ENCODE measurements at regions not wholly inside any gene's neighbourhood (a gene's known extent, or its start where the extent isn't known, plus 50 kb on each side); places are given as distances from the start of the nearest gene placed in this dataset.

- Histone ChIP-seq H2AFZ (ENCODE audit: low read length) (no peak overlapping the region), H3K27me3 (ENCODE audit: low read length) (no peaks in the 10 kb centered on the region), H3K4me2 (ENCODE audit: low read length) (no peak overlapping the region), H3K9ac (ENCODE audit: low read length) (no peak overlapping the region), H4K20me1 (ENCODE audit: low read length) (no peaks in the 10 kb centered on the region), H3F3A (ENCODE audit: low read length, unreplicated experiment) (no peaks in the 10 kb centered on the region), H3K36me3 (ENCODE audit: low read depth, low read length) (no peaks in the 10 kb centered on the region), H3K9me3 (ENCODE audit: low read length) (no peaks in the 10 kb centered on the region), H3K9me2 (replicated peaks; ENCODE audit: low read length) (no peaks in the 10 kb centered on the region), H3K4me3 (ENCODE audit: low read length) (no peak overlapping the region), H3K79me2 (ENCODE audit: low read length) (no peaks in the 10 kb centered on the region), H3K4me1 (ENCODE audit: insufficient read depth, low read length) (no peaks in the 10 kb centered on the region), H3K27ac (ENCODE audit: low read length) (no peak overlapping the region)
- DNase-seq, result no peak
- intact Hi-C loops (cut with micrococcal nuclease), result no loop called here
- no TSS peak for BruUV-seq (replicated peaks)
- TF ChIP-seq EZH2 (IDR thresholded peaks at IDR 0.05; ENCODE audit: low read length, unreplicated experiment) (no peak), CTCF (conservative IDR thresholded peaks at IDR 0.05; ENCODE audit: low read depth, low read length) (no peak), EZH2phosphoT487 (IDR thresholded peaks at IDR 0.05; ENCODE audit: borderline replicate concordance, low read length) (no peak)
- no peak for ATAC-seq
- ChIA-PET POLR2A (ENCODE audit: unreplicated experiment) (no interaction called here), CTCF (no interaction called here)
These were observed 262.6 kb downstream of the HGF start for GRCh38 chr7:81507221-81507620.

- Histone ChIP-seq H4K20me1 (ENCODE audit: low read length) (no peaks in the 10 kb centered on the region), H3K9ac (ENCODE audit: low read length) (no peak overlapping the region), H2AFZ (ENCODE audit: low read length) (no peak overlapping the region), H3K4me1 (ENCODE audit: insufficient read depth, low read length) (no peaks in the 10 kb centered on the region), H3K4me2 (ENCODE audit: low read length) (no peak overlapping the region), H3F3A (ENCODE audit: low read length, unreplicated experiment) (no peaks in the 10 kb centered on the region), H3K36me3 (ENCODE audit: low read depth, low read length) (no peaks in the 10 kb centered on the region), H3K9me2 (replicated peaks; ENCODE audit: low read length) (no peaks in the 10 kb centered on the region), H3K9me3 (ENCODE audit: low read length) (no peaks in the 10 kb centered on the region), H3K27ac (ENCODE audit: low read length) (no peak overlapping the region), H3K79me2 (ENCODE audit: low read length) (no peaks in the 10 kb centered on the region), H3K4me3 (ENCODE audit: low read length) (no peak overlapping the region), H3K27me3 (ENCODE audit: low read length) (no peaks in the 10 kb centered on the region)
- no peak for DNase-seq
- ATAC-seq, result no peak
- TF ChIP-seq CTCF (conservative IDR thresholded peaks at IDR 0.05; ENCODE audit: low read depth, low read length), result no peak
- TF ChIP-seq EZH2 (IDR thresholded peaks at IDR 0.05; ENCODE audit: low read length, unreplicated experiment), result no peak
- no peak for TF ChIP-seq EZH2phosphoT487 (IDR thresholded peaks at IDR 0.05; ENCODE audit: borderline replicate concordance, low read length)
- CTCF ChIA-PET, result no interaction called here
- no TSS peak for BruUV-seq (replicated peaks)
- intact Hi-C loops (cut with micrococcal nuclease), result no loop called here
- POLR2A ChIA-PET (ENCODE audit: unreplicated experiment), result no interaction called here
These were observed 263.2 kb downstream of the HGF start for GRCh38 chr7:81506609-81507008.

GRCh38 chr7:81503771-81504170 lies 266.1 kb downstream of the HGF start:
- H3K36me3 ChIP-seq (ENCODE audit: low read depth, low read length), result no peaks in the 10 kb centered on the region
- H3K4me1 ChIP-seq (ENCODE audit: insufficient read depth, low read length), result peaks cover 18% of the 10 kb centered on the region
- no peak overlapping the region for H2AFZ ChIP-seq (ENCODE audit: low read length)
- ChIA-PET CTCF (no interaction called here), POLR2A (ENCODE audit: unreplicated experiment) (no interaction called here)
- H3K4me2 ChIP-seq (ENCODE audit: low read length), result no peak overlapping the region
- H3K27me3 ChIP-seq (ENCODE audit: low read length), result no peaks in the 10 kb centered on the region
- DNase-seq, result no peak
- H3F3A ChIP-seq (ENCODE audit: low read length, unreplicated experiment), result no peaks in the 10 kb centered on the region
- intact Hi-C loops (cut with micrococcal nuclease), result no loop called here
- no peaks in the 10 kb centered on the region for H3K9me3 ChIP-seq (ENCODE audit: low read length)
- no peaks in the 10 kb centered on the region for H3K79me2 ChIP-seq (ENCODE audit: low read length)
- no peak for TF ChIP-seq EZH2phosphoT487 (IDR thresholded peaks at IDR 0.05; ENCODE audit: borderline replicate concordance, low read length)
- TF ChIP-seq CTCF (conservative IDR thresholded peaks at IDR 0.05; ENCODE audit: low read depth, low read length), result no peak
- TF ChIP-seq EZH2 (IDR thresholded peaks at IDR 0.05; ENCODE audit: low read length, unreplicated experiment), result no peak
- ATAC-seq, result no peak
- no peak overlapping the region for H3K27ac ChIP-seq (ENCODE audit: low read length)
- H3K4me3 ChIP-seq (ENCODE audit: low read length), result no peak overlapping the region
- H3K9me2 ChIP-seq (replicated peaks; ENCODE audit: low read length), result no peaks in the 10 kb centered on the region
- H4K20me1 ChIP-seq (ENCODE audit: low read length), result no peaks in the 10 kb centered on the region
- H3K9ac ChIP-seq (ENCODE audit: low read length), result no peak overlapping the region
- no TSS peak for BruUV-seq (replicated peaks)
